Left lung (tissue), 4 donors: ENCODE measurements at regions not wholly inside any gene's neighbourhood (a gene's known extent, or its start where the extent isn't known, plus 50 kb on each side); places are given as distances from the start of the nearest gene placed in this dataset.

ENCODE experiments used
- ATAC-seq: fragments of 200-7000 bp; cut with Tn5 transposase; one replicate; pipeline ENCODE4 v1.9.1; 2020; ENCODE audit warnings: moderate library complexity
- DNase-seq, 4 donors: peaks; one replicate each; pipeline ENCODE4 v3.0.0-alpha.2; 2013 to 2020
- H3K27ac ChIP-seq, 2 donors: fragments of 200-600 bp; sonication (generic) in 1 of 2; one replicate each; pipeline versions ENCODE4 v1.5.0 to v1.8.0; 2020 to 2021
- H3K27me3 ChIP-seq, 2 donors: fragments of 200-600 bp; sonication (generic) in 1 of 2; one replicate each; pipeline versions ENCODE4 v1.5.0 to v1.8.0; 2020 to 2021
- H3K36me3 ChIP-seq, 2 donors: fragments of 200-600 bp; sonication (generic) in 1 of 2; one replicate each; pipeline versions ENCODE4 v1.5.0 to v1.8.0; 2020 to 2021
- H3K4me1 ChIP-seq, 2 donors: fragments of 200-600 bp; one replicate each; pipeline ENCODE4 v1.8.0; 2021
- H3K4me3 ChIP-seq, 2 donors: fragments of 200-600 bp; sonication (generic) in 1 of 2; one replicate each; pipeline versions ENCODE4 v1.5.0 to v1.8.0; 2020 to 2021; ENCODE audit warnings: mild to moderate bottlenecking in 1 of 2
- H3K9me3 ChIP-seq, 2 donors: fragments of 200-600 bp; sonication (generic) in 1 of 2; one replicate each; pipeline versions ENCODE4 v1.5.0 to v1.8.0; 2020 to 2021
- CTCF ChIP-seq, 2 donors: fragments of 200-600 bp; sonication (generic) in 1 of 2; IDR thresholded peaks; one replicate each; pipeline versions ENCODE4 v1.5.0 to v1.8.0; 2021; ENCODE audit warnings: antibody characterized with exemption in 2 of 2
- intact Hi-C, 2 donors: fragments of 100-400 bp; cut with DNase I; formaldehyde crosslinking; loops; one replicate each; pipeline versions ENCODE4 v1.11.2 to v1.14.2; 2022
- donor health status: DM: no; HTN: yes; CAD: no.
- donor health status: DM: no; HTN: no; CAD: no.

GRCh38 chr2:187220071-187220470, 228.0 kb downstream of the CALCRL start:
- intact Hi-C loops = no loop called here
- H3K27ac ChIP-seq = no peak overlapping the region
- H3K4me3 ChIP-seq = no peak overlapping the region
- ATAC-seq (no peak), DNase-seq (no peak)
- H3K9me3 ChIP-seq = no peaks in the 10 kb centered on the region
- no peaks in the 10 kb centered on the region for H3K27me3 ChIP-seq
- H3K36me3 ChIP-seq = no peaks in the 10 kb centered on the region
- no peaks in the 10 kb centered on the region for H3K4me1 ChIP-seq
- no peak for TF ChIP-seq CTCF (IDR thresholded peaks at IDR 0.05)

GRCh38 chr2:187215532-187216240, 232.4 kb downstream of the CALCRL start:
- Histone ChIP-seq H3K9me3 (peaks cover 0 to 5% of the 10 kb centered on the region in 2 donors), H3K4me1 (no peaks in the 10 kb centered on the region), H3K27me3 (no peaks in the 10 kb centered on the region), H3K36me3 (no peaks in the 10 kb centered on the region), H3K27ac (no peak overlapping the region), H3K4me3 (no peak overlapping the region)
- ATAC-seq (no peak), DNase-seq (no peak)
- TF ChIP-seq CTCF (IDR thresholded peaks at IDR 0.05) = no peak
- intact Hi-C loops = no loop called here

GRCh38 chr2:187214306-187214705, 233.7 kb downstream of the CALCRL start:
- intact Hi-C loops = no loop called here
- H3K4me3 ChIP-seq = no peak overlapping the region
- H3K27ac ChIP-seq = no peak overlapping the region
- H3K27me3 ChIP-seq = no peaks in the 10 kb centered on the region
- no peaks in the 10 kb centered on the region for H3K4me1 ChIP-seq
- no peak for TF ChIP-seq CTCF (IDR thresholded peaks at IDR 0.05)
- no peak for DNase-seq
- H3K36me3 ChIP-seq = no peaks in the 10 kb centered on the region
- peaks cover 0 to 7% of the 10 kb centered on the region in 2 donors for H3K9me3 ChIP-seq
- ATAC-seq = no peak

GRCh38 chr2:187213798-187214197, 234.3 kb downstream of the CALCRL start:
- Histone ChIP-seq H3K27me3 (no peaks in the 10 kb centered on the region), H3K36me3 (no peaks in the 10 kb centered on the region), H3K4me1 (no peaks in the 10 kb centered on the region), H3K27ac (no peak overlapping the region), H3K9me3 (peaks cover 0 to 7% of the 10 kb centered on the region in 2 donors), H3K4me3 (no peak overlapping the region)
- intact Hi-C loops = no loop called here
- ATAC-seq (no peak), DNase-seq (no peak)
- TF ChIP-seq CTCF (IDR thresholded peaks at IDR 0.05) = no peak

- H3K27ac ChIP-seq = no peak overlapping the region
- intact Hi-C loops = no loop called here
- H3K36me3 ChIP-seq = no peaks in the 10 kb centered on the region
- ATAC-seq = no peak
- H3K9me3 ChIP-seq = peaks cover 0 to 7% of the 10 kb centered on the region in 2 donors
- no peaks in the 10 kb centered on the region for H3K27me3 ChIP-seq
- no peaks in the 10 kb centered on the region for H3K4me1 ChIP-seq
- no peak for DNase-seq
- no peak for TF ChIP-seq CTCF (IDR thresholded peaks at IDR 0.05)
- no peak overlapping the region for H3K4me3 ChIP-seq
Observed at GRCh38 chr2:187210726-187211125, 237.3 kb downstream of the CALCRL start.
